CD4-positive, alpha-beta T cell (primary cell): ENCODE measurements at regions not wholly inside any gene's neighbourhood (a gene's known extent, or its start where the extent isn't known, plus 50 kb on each side); places are given as distances from the start of the nearest gene placed in this dataset.

Experiments used
- ATAC-seq: fragments of 200-7000 bp; cut with Tn5 transposase; one replicate; pipeline ENCODE4 v1.10.0; 2022; ENCODE audit warnings: mild to moderate bottlenecking; ENCODE audit not compliant: poor library complexity
- CTCF ChIA-PET: fragments of 350-600 bp; sonication (Branson Sonifier 250); formaldehyde crosslinking; loops from one replicate; lab custom pipeline; 2021; ENCODE audit warnings: antibody characterized with exemption, inconsistent platforms; lab: Charles Lee
- POLR2A ChIA-PET: fragments of 350-600 bp; sonication (Branson Sonifier 250); formaldehyde crosslinking; loops from one replicate; lab custom pipeline; 2021; ENCODE audit warnings: antibody characterized with exemption, inconsistent platforms; lab: Charles Lee
- DNase-seq, 14 experiments: peaks; one replicate each; pipeline ENCODE4 v3.0.0-alpha.2; 2013 to 2020; ENCODE audit warnings: mixed read lengths in 2 of 14
- H3K27ac ChIP-seq, 2 donors: one replicate each; pipeline versions ENCODE4 v1.5.1 to v1.7.0; 2013; ENCODE audit warnings: low read length in 2 of 2, low read depth in 1 of 2, mild to moderate bottlenecking in 1 of 2
- H3K27me3 ChIP-seq, 2 experiments: 1 replicate in 1 of 2; 2 replicates in 1 of 2; pipeline versions ENCODE4 v1.6.1 to v1.7.0; 2013; ENCODE audit warnings: low read length in 2 of 2, control low read depth in 1 of 2, mild to moderate bottlenecking in 1 of 2, moderate library complexity in 1 of 2; ENCODE audit not compliant: insufficient read depth in 2 of 2, control insufficient read depth in 1 of 2
- H3K36me3 ChIP-seq: one replicate; pipeline ENCODE4 v1.6.1; 2013; ENCODE audit warnings: low read length, control low read depth; ENCODE audit not compliant: insufficient read depth
- H3K4me1 ChIP-seq: one replicate; pipeline ENCODE4 v1.6.1; 2013; ENCODE audit warnings: low read length, control low read depth; ENCODE audit not compliant: insufficient read depth
- H3K4me3 ChIP-seq: one replicate; pipeline ENCODE4 v1.5.1; 2013; ENCODE audit warnings: mild to moderate bottlenecking, low read length, moderate library complexity
- H3K9me3 ChIP-seq, 2 experiments: 1 replicate in 1 of 2; 2 replicates in 1 of 2; pipeline versions ENCODE4 v1.6.1 to v1.7.0; 2013; ENCODE audit warnings: low read length in 2 of 2, mild to moderate bottlenecking in 2 of 2, control low read depth in 1 of 2, moderate library complexity in 1 of 2; ENCODE audit not compliant: control insufficient read depth in 1 of 2, insufficient read depth in 1 of 2
- H3K27ac Mint-ChIP-seq: one replicate; pipeline ENCODE4 v1.8.0; 2020; ENCODE audit warnings: mixed read lengths
- H3K27me3 Mint-ChIP-seq: one replicate; pipeline ENCODE4 v1.8.0; 2021; ENCODE audit warnings: mixed read lengths
- H3K36me3 Mint-ChIP-seq: one replicate; pipeline ENCODE4 v1.8.0; 2021; ENCODE audit warnings: low read depth, mixed read lengths
- H3K4me1 Mint-ChIP-seq: one replicate; pipeline ENCODE4 v1.8.0; 2021; ENCODE audit warnings: low read depth, mixed read lengths
- H3K4me3 Mint-ChIP-seq: one replicate; pipeline ENCODE4 v1.8.0; 2020; ENCODE audit warnings: mild to moderate bottlenecking, mixed read lengths
- H3K9me3 Mint-ChIP-seq: one replicate; pipeline ENCODE4 v1.8.0; 2020; ENCODE audit warnings: mixed read lengths
- intact Hi-C, 2 experiments: fragments of 100-400 bp; cut with DNase I in 1 of 2; cut with micrococcal nuclease in 1 of 2; formaldehyde crosslinking; loops; one replicate each; pipeline versions ENCODE4 v1.15.1 to v1.9.0; 2023 to 2025; cut with DNase I, micrococcal nuclease
- TF ChIP-seq, protein P1 (sequence below): fragments of 200-600 bp; IDR thresholded peaks from one replicate; pipeline ENCODE4 v1.8.0; 2022; ENCODE audit warnings: antibody characterized with exemption, mild to moderate bottlenecking

DNA sequence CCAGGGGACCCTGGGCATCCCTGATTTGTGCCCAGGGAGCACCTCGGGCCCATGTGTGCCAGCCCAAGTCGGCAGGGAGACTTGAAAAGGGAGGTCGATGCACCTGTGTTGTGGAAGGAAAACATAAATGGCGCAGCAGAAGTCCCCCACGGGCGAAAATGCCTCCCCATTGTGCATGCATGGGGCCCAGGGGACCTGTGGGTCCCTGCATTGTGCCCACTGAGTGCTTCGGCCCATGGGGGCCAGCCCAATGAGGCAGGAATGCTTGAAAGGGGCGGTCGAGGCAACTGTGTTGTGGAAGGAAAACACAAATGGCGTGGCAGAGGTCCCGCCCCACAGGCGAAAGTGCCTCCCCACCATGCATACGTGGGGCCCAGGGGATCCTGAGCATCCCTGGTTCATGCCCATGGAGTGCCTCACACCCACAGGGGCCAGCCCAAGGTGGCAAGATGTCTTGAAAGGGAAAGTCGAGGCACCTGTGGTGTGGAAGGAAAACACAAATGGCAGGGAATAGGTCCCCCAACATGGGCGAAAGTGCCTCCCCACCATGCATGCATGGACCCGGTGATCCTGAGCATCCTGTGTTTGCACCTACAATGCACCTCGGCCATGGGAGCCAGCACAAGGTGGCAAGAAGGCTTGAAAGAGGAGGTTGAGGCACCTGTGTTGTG, 368.0 kb downstream of the ALG10 start:
- H3K4me1 ChIP-seq: no peaks in the 10 kb centered on the region
- DNase-seq: peak in 1 of 14 experiments; percentile 1
- Mint-ChIP-seq H3K9me3 (no peaks in the 10 kb centered on the region), H3K4me3 (no peak overlapping the region), H3K27me3 (no peaks in the 10 kb centered on the region), H3K4me1 (no peaks in the 10 kb centered on the region), H3K36me3 (peaks cover 5% of the 10 kb centered on the region), H3K27ac (no peak overlapping the region)
- no peaks in the 10 kb centered on the region for H3K36me3 ChIP-seq
- intact Hi-C loops: no loop called here
- ChIA-PET CTCF (no interaction called here), POLR2A (no interaction called here)
- TF ChIP-seq, protein P1, sequence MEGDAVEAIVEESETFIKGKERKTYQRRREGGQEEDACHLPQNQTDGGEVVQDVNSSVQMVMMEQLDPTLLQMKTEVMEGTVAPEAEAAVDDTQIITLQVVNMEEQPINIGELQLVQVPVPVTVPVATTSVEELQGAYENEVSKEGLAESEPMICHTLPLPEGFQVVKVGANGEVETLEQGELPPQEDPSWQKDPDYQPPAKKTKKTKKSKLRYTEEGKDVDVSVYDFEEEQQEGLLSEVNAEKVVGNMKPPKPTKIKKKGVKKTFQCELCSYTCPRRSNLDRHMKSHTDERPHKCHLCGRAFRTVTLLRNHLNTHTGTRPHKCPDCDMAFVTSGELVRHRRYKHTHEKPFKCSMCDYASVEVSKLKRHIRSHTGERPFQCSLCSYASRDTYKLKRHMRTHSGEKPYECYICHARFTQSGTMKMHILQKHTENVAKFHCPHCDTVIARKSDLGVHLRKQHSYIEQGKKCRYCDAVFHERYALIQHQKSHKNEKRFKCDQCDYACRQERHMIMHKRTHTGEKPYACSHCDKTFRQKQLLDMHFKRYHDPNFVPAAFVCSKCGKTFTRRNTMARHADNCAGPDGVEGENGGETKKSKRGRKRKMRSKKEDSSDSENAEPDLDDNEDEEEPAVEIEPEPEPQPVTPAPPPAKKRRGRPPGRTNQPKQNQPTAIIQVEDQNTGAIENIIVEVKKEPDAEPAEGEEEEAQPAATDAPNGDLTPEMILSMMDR: no peak
- no peak overlapping the region for H3K4me3 ChIP-seq
- H3K27me3 ChIP-seq: peaks cover 0 to 2% of the 10 kb centered on the region in 2 experiments
- no peak for ATAC-seq
- peaks cover 34 to 100% of the 10 kb centered on the region in 2 experiments for H3K9me3 ChIP-seq
- no peak overlapping the region for H3K27ac ChIP-seq

DNA sequence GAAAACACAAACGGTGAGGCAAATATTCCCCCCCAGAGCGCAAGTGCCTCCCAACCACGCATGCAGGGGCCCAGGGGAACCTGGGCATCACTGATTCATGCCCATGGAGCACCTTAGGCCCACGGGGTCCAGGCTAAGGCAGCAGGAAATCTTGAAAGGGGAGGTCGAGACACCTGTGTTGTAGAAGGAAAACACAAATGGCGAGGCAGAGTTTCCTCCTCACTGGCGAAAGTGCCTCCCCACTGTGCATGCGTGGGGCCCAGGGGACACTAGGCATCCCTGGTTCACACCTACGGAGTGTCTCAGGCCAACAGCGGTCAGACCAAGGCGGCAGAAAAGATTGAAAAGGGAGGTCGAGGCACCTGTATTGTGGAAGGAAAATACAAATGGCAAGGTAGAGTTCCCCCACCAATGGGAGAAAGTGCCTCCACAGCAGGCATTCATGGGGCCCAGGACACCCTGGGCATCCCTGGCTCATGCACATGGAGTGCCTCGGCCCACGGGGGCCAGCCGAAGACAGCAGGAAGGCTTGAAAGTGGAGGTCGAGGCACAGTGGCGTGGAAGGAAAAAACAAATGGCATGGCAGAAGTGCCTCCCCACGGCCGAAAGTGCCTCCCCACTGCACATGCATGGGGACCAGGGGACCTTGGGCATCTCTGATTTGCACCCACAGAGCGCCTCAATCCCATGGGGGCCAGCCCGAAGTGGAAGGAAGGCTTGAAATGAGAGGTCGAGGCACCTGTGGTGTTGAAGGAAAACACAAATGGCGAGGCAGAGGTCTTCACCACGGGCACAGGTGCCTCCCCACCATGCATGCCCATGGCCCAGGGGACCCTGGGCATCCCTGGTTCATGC, 368.8 kb downstream of the ALG10 start:
- TF ChIP-seq, protein P1: no peak
- DNase-seq (peak in 3 of 14 experiments; percentile 0 to 24 (median 1)), ATAC-seq (no peak)
- Histone ChIP-seq H3K4me1 (no peaks in the 10 kb centered on the region), H3K9me3 (peaks cover 34 to 100% of the 10 kb centered on the region in 2 experiments), H3K36me3 (no peaks in the 10 kb centered on the region), H3K4me3 (no peak overlapping the region), H3K27ac (no peak overlapping the region), H3K27me3 (peaks cover 0 to 2% of the 10 kb centered on the region in 2 experiments)
- Mint-ChIP-seq H3K27ac (no peak overlapping the region), H3K27me3 (no peaks in the 10 kb centered on the region), H3K4me1 (no peaks in the 10 kb centered on the region), H3K4me3 (no peak overlapping the region), H3K9me3 (no peaks in the 10 kb centered on the region), H3K36me3 (peaks cover 5% of the 10 kb centered on the region)
- intact Hi-C loops: no loop called here
- ChIA-PET POLR2A (no interaction called here), CTCF (no interaction called here)

DNA sequence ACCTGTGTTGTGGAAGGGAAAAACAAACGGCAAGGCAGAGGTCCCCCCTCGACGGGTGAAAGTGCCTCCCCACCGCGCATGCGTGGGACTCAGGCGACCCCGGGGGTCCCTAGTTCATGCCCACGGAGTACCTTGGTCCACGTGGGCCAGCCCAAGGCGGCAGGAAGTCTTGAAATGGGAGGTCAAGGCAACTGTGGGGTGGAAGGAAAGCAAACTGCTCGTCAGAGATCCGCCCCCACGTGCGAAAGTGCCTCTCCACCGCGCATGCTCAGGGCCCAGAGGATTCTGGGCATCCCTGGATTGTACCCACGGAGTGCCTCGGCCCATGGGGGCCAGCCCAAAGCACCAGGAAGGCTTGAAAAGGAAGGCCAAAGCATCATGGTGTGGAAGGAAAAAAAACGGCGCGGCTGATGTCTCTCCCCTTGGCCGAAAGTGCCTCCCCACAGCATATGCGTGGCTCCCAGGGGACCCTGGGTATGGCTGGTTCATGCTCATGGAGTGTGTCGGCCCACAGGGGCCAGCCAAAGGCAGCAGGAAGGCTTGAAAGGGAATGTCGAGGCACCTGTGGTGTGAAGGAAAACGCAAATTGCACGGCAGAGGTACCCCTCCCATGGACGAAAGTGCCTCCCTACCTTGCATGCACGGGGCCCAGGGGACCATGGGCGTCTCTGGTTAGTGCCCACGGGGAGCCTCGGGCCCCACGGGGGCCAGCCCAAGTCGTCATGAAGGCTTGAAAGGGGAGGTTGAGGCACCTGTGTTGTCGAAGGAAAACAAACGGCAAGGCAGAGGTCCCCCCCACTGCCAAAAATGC, 369.7 kb downstream of the ALG10 start:
- ChIA-PET CTCF (no interaction called here), POLR2A (no interaction called here)
- no peak overlapping the region for H3K4me3 Mint-ChIP-seq
- H3K4me1 ChIP-seq: no peaks in the 10 kb centered on the region
- H3K36me3 Mint-ChIP-seq: peaks cover 5% of the 10 kb centered on the region
- ATAC-seq: no peak
- H3K9me3 ChIP-seq: peaks cover 34 to 100% of the 10 kb centered on the region in 2 experiments
- TF ChIP-seq, protein P1: no peak
- no peaks in the 10 kb centered on the region for H3K9me3 Mint-ChIP-seq
- no peak overlapping the region for H3K4me3 ChIP-seq
- peaks cover 0 to 2% of the 10 kb centered on the region in 2 experiments for H3K27me3 ChIP-seq
- H3K27ac ChIP-seq: no peak overlapping the region
- no peaks in the 10 kb centered on the region for H3K36me3 ChIP-seq
- H3K27me3 Mint-ChIP-seq: no peaks in the 10 kb centered on the region
- no peaks in the 10 kb centered on the region for H3K4me1 Mint-ChIP-seq
- peak in 3 of 14 experiments; percentile 0 to 6 (median 1) for DNase-seq
- intact Hi-C loops: no loop called here
- H3K27ac Mint-ChIP-seq: no peak overlapping the region
